H9 (cell line): ENCODE measurements at regions not wholly inside any gene's neighbourhood (a gene's known extent, or its start where the extent isn't known, plus 50 kb on each side); places are given as distances from the start of the nearest gene placed in this dataset.

Experiments
- DNase-seq: peaks from one replicate; pipeline ENCODE4 v3.0.0-alpha.2; 2017
- H2AFZ ChIP-seq: one replicate; pipeline ENCODE4 v1.6.1; 2013; ENCODE audit warnings: mild to moderate bottlenecking, low read length, control low read depth, moderate library complexity
- H2AK5ac ChIP-seq: 2 replicates; pipeline ENCODE4 v1.6.1; 2013; ENCODE audit warnings: low read length, control low read depth, mixed read lengths; ENCODE audit not compliant: insufficient read length
- H2BK120ac ChIP-seq: one replicate; pipeline ENCODE4 v1.6.1; 2013; ENCODE audit warnings: low read depth, mild to moderate bottlenecking, low read length, control low read depth, inconsistent platforms; ENCODE audit not compliant: poor library complexity, severe bottlenecking
- H2BK12ac ChIP-seq: 2 replicates; pipeline ENCODE4 v1.6.1; 2013; ENCODE audit warnings: low read length, control low read depth, mixed read lengths, low read depth; ENCODE audit not compliant: insufficient read length
- H2BK15ac ChIP-seq: 2 replicates; pipeline ENCODE4 v1.6.1; 2013; ENCODE audit warnings: low read depth, low read length, control low read depth
- H2BK20ac ChIP-seq: one replicate; pipeline ENCODE4 v1.6.1; 2013; ENCODE audit warnings: low read depth, mild to moderate bottlenecking, low read length, control low read depth, inconsistent platforms; ENCODE audit not compliant: poor library complexity, severe bottlenecking
- H2BK5ac ChIP-seq: 2 replicates; pipeline ENCODE4 v1.6.1; 2013; ENCODE audit warnings: low read length, control low read depth, mixed read lengths; ENCODE audit not compliant: insufficient read length
- H3K14ac ChIP-seq: 2 replicates; pipeline ENCODE4 v1.6.1; 2013; ENCODE audit warnings: low read length, control low read depth; ENCODE audit not compliant: insufficient read depth
- H3K18ac ChIP-seq: 2 replicates; pipeline ENCODE4 v1.6.1; 2013; ENCODE audit warnings: low read depth, mild to moderate bottlenecking, mixed read lengths, low read length, control low read depth; ENCODE audit not compliant: insufficient read length
- H3K23ac ChIP-seq: 2 replicates; pipeline ENCODE4 v1.6.1; 2013; ENCODE audit warnings: low read length, control low read depth, mixed read lengths, low read depth; ENCODE audit not compliant: insufficient read length
- H3K23me2 ChIP-seq: 2 replicates; pipeline ENCODE4 v1.6.1; 2013; ENCODE audit warnings: low read depth, mild to moderate bottlenecking, mixed read lengths, low read length, control low read depth; ENCODE audit not compliant: insufficient read length, poor library complexity, severe bottlenecking
- H3K27ac ChIP-seq: 2 replicates; pipeline ENCODE4 v1.5.1; 2013; ENCODE audit warnings: low read length, control low read depth, mixed read lengths, low read depth; ENCODE audit not compliant: insufficient read length
- H3K27me3 ChIP-seq: 2 replicates; pipeline ENCODE4 v1.6.1; 2013; ENCODE audit warnings: low read length, control low read depth, inconsistent platforms; ENCODE audit not compliant: insufficient read depth
- H3K4ac ChIP-seq: 2 replicates; pipeline ENCODE4 v1.6.1; 2013; ENCODE audit warnings: low read depth, mild to moderate bottlenecking, control low read depth, inconsistent platforms, low read length, moderate library complexity
- H3K4me1 ChIP-seq: 2 replicates; pipeline ENCODE4 v1.6.1; 2013; ENCODE audit warnings: low read length, control low read depth, inconsistent platforms; ENCODE audit not compliant: insufficient read depth
- H3K4me2 ChIP-seq: 2 replicates; pipeline ENCODE4 v1.6.1; 2013; ENCODE audit warnings: low read length, control low read depth, mixed read lengths; ENCODE audit not compliant: insufficient read length, insufficient read depth
- H3K56ac ChIP-seq: 2 replicates; pipeline ENCODE4 v1.6.1; 2013; ENCODE audit warnings: low read depth, mild to moderate bottlenecking, mixed read lengths, low read length, control low read depth; ENCODE audit not compliant: insufficient read length
- H3K79me1 ChIP-seq: 2 replicates; pipeline ENCODE4 v1.6.1; 2013; ENCODE audit warnings: low read depth, mild to moderate bottlenecking, moderate library complexity, low read length, control low read depth, inconsistent platforms; ENCODE audit not compliant: insufficient read depth, poor library complexity, severe bottlenecking
- H3K79me2 ChIP-seq: 2 replicates; pipeline ENCODE4 v1.6.1; 2013; ENCODE audit warnings: low read length, control low read depth, inconsistent platforms; ENCODE audit not compliant: insufficient read depth
- H3K9ac ChIP-seq: 2 replicates; pipeline ENCODE4 v1.6.1; 2013; ENCODE audit warnings: low read length, control low read depth, mixed read lengths; ENCODE audit not compliant: insufficient read length; ENCODE audit errors: extremely low read depth
- H3K9me3 ChIP-seq: one replicate; pipeline ENCODE4 v1.6.1; 2013; ENCODE audit warnings: low read depth, low read length, inconsistent platforms; ENCODE audit not compliant: control insufficient read depth
- H3T11ph ChIP-seq: one replicate; pipeline ENCODE4 v1.6.1; 2013; ENCODE audit warnings: mild to moderate bottlenecking, low read length, control low read depth, inconsistent platforms
- H4K20me1 ChIP-seq: one replicate; pipeline ENCODE4 v1.6.1; 2013; ENCODE audit not compliant: control insufficient read depth, insufficient read length, insufficient read depth
- H4K5ac ChIP-seq: 2 replicates; pipeline ENCODE4 v1.6.1; 2013; ENCODE audit warnings: low read depth, mild to moderate bottlenecking, mixed read lengths, low read length, control low read depth; ENCODE audit not compliant: insufficient read length
- H4K8ac ChIP-seq: replicated peaks from 2 replicates; pipeline ENCODE4 v1.6.1; 2013; ENCODE audit warnings: low read length, control low read depth, mixed read lengths, low read depth; ENCODE audit not compliant: insufficient read length
- H4K91ac ChIP-seq: 2 replicates; pipeline ENCODE4 v1.6.1; 2013; ENCODE audit warnings: low read depth, mild to moderate bottlenecking, moderate library complexity, mixed read lengths, low read length, control low read depth; ENCODE audit not compliant: insufficient read length
- H3K27ac Mint-ChIP-seq, 3 experiments: 2 replicates in 2 of 3; 3 replicates in 1 of 3; pipeline ENCODE4 v1.8.0; 2020 to 2021; ENCODE audit warnings: mixed read lengths in 3 of 3, mild to moderate bottlenecking in 1 of 3, moderate library complexity in 1 of 3
- H3K27me3 Mint-ChIP-seq: 2 replicates; pipeline ENCODE4 v1.8.0; 2021; ENCODE audit warnings: low read depth, mild to moderate bottlenecking, moderate library complexity, mixed read lengths
- H3K36me3 Mint-ChIP-seq, 3 experiments: 2 replicates in 2 of 3; 3 replicates in 1 of 3; pipeline ENCODE4 v1.8.0; 2020 to 2021; ENCODE audit warnings: low read depth in 3 of 3, mixed read lengths in 3 of 3; ENCODE audit not compliant: insufficient read depth in 1 of 3
- H3K4me1 Mint-ChIP-seq, 2 experiments: 2 replicates each; pipeline ENCODE4 v1.8.0; 2020; ENCODE audit warnings: mixed read lengths in 2 of 2
- H3K4me3 Mint-ChIP-seq, 2 experiments: 2 replicates in 1 of 2; 3 replicates in 1 of 2; pipeline ENCODE4 v1.8.0; 2020 to 2021; ENCODE audit warnings: mild to moderate bottlenecking in 2 of 2, mixed read lengths in 2 of 2, moderate library complexity in 1 of 2
- H3K9me3 Mint-ChIP-seq, 2 experiments: 2 replicates in 1 of 2; 3 replicates in 1 of 2; pipeline ENCODE4 v1.8.0; 2020; ENCODE audit warnings: mild to moderate bottlenecking in 2 of 2, mixed read lengths in 2 of 2, moderate library complexity in 1 of 2
- WGBS: extraction: QIAGEN DNeasy Blood & Tissue Kit; methylation state at CpG from one replicate; pipeline ENCODE4 v1.1.7; 2013; ENCODE audit warnings: missing lambda C conversion rate, low lambda C conversion rate, mixed read lengths; ENCODE audit not compliant: insufficient read length; ENCODE audit errors: extremely low coverage; 5-methylcytosine and 5-hydroxymethylcytosine counted together
- TF ChIP-seq, protein P1 (sequence below): fragments of 200-600 bp; sonication (generic); conservative IDR thresholded peaks from 3 replicates; pipeline ENCODE4 v1.8.0; 2021; ENCODE audit warnings: antibody characterized with exemption, mild to moderate bottlenecking

DNA sequence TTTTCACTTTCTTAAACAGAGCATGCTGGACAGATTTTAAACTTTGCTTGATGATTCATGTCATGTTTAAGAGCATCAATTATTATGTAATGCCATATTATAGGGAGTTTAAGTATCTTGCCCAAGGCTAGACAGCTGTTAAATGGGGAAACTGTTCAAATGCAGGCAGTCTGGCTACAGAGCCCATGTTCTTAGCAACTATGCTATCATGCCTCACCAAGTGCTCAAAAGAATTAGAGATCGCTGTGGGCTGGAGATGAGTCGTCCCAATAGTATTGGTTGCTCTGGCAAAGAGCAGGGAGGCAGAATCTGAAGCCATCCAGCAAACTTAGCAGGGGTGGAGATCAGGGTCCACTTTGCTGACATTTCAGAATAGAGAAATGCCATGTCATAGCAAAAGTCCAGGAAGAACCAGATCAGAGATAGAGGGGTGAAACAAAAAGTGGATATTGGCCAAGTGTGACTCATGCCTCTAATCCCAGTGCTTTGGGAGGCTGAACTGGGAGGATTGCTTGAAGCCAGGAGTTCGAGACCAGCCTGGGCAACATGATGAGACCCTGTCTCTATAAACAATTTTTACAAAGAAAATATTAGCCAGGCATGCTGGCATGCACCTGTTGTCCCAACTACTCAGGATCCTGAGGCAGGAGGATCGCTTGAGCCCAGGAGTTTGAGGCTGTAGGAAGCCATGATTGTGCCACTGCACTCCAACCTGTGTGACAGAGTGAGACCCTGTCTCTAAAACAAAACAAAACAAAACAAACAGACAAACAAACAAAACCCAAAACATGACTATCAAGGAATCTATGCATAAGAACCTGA is 57.8 kb downstream of the BAMBI start:
- TF ChIP-seq, protein P1, sequence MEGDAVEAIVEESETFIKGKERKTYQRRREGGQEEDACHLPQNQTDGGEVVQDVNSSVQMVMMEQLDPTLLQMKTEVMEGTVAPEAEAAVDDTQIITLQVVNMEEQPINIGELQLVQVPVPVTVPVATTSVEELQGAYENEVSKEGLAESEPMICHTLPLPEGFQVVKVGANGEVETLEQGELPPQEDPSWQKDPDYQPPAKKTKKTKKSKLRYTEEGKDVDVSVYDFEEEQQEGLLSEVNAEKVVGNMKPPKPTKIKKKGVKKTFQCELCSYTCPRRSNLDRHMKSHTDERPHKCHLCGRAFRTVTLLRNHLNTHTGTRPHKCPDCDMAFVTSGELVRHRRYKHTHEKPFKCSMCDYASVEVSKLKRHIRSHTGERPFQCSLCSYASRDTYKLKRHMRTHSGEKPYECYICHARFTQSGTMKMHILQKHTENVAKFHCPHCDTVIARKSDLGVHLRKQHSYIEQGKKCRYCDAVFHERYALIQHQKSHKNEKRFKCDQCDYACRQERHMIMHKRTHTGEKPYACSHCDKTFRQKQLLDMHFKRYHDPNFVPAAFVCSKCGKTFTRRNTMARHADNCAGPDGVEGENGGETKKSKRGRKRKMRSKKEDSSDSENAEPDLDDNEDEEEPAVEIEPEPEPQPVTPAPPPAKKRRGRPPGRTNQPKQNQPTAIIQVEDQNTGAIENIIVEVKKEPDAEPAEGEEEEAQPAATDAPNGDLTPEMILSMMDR, result no peak
- Histone ChIP-seq H2AK5ac (no peak overlapping the region), H3K9me3 (no peaks in the 10 kb centered on the region), H3K23me2 (no peaks in the 10 kb centered on the region), H3K4me2 (no peak overlapping the region), H3K14ac (no peak overlapping the region), H4K5ac (no peak overlapping the region), H3T11ph (no peak overlapping the region), H4K91ac (no peak overlapping the region), H2AFZ (no peak overlapping the region), H2BK5ac (no peak overlapping the region), H3K23ac (no peak overlapping the region), H3K27ac (no peak overlapping the region), H3K18ac (no peak overlapping the region), H3K79me1 (no peaks in the 10 kb centered on the region), H2BK120ac (no peak overlapping the region), H3K27me3 (no peaks in the 10 kb centered on the region), H3K79me2 (no peaks in the 10 kb centered on the region), H3K4me1 (no peaks in the 10 kb centered on the region), H3K56ac (no peak overlapping the region), H3K9ac (no peak overlapping the region), H2BK20ac (no peak overlapping the region), H2BK12ac (no peak overlapping the region), H4K8ac (no peak overlapping the region), H2BK15ac (no peak overlapping the region), H4K20me1 (no peaks in the 10 kb centered on the region), H3K4ac (no peak overlapping the region)
- Mint-ChIP-seq H3K9me3 (peaks cover 5 to 8% of the 10 kb centered on the region in 2 experiments; a peak in 4 of 5 replicates), H3K27me3 (no peaks in the 10 kb centered on the region; the same call in none of the 2 replicates), H3K4me3 (no peak overlapping the region), H3K4me1 (peaks cover 8 to 16% of the 10 kb centered on the region in 2 experiments; a peak in 3 of 4 replicates), H3K27ac (no peak overlapping the region), H3K36me3 (peaks cover 0 to 5% (median 5%) of the 10 kb centered on the region in 3 experiments; a peak in 2 of 7 replicates)
- DNase-seq, result no peak
- no CpG with 5 or more reads among the region's 4 CpGs for WGBS
